ENCODE measurements at regions not wholly inside any gene's neighbourhood (a gene's known extent, or its start where the extent isn't known, plus 50 kb on each side); places are given as distances from the start of the nearest gene placed in this dataset.

DNA sequence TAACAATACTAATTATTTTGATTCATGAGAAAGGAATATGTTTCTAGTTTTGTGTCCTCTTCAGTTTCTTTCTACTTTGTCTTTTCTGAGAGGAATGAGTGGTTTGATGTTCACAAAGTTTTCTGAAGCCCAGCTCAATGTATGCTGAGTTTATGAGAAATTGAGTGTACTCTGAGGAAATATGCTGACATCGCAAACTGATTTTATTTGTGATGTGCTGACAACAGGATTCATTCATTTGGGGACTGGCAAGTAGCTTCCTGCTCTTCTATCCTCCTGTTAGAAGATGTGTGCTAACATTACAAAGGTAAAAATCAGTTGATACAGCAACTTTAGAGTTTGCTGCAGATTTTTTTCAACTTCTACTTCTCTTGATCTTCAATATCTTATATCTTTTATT is 403.2 kb upstream of the CDH19 start:
- no peaks in the 10 kb centered on the region for H3K27me3 ChIP-seq
- no peak overlapping the region for H3K27ac ChIP-seq
- H3K4me1 ChIP-seq = no peaks in the 10 kb centered on the region
- TF ChIP-seq, protein P1, sequence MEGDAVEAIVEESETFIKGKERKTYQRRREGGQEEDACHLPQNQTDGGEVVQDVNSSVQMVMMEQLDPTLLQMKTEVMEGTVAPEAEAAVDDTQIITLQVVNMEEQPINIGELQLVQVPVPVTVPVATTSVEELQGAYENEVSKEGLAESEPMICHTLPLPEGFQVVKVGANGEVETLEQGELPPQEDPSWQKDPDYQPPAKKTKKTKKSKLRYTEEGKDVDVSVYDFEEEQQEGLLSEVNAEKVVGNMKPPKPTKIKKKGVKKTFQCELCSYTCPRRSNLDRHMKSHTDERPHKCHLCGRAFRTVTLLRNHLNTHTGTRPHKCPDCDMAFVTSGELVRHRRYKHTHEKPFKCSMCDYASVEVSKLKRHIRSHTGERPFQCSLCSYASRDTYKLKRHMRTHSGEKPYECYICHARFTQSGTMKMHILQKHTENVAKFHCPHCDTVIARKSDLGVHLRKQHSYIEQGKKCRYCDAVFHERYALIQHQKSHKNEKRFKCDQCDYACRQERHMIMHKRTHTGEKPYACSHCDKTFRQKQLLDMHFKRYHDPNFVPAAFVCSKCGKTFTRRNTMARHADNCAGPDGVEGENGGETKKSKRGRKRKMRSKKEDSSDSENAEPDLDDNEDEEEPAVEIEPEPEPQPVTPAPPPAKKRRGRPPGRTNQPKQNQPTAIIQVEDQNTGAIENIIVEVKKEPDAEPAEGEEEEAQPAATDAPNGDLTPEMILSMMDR (IDR thresholded peaks at IDR 0.05) = no peak
- no peak overlapping the region for H3K4me3 ChIP-seq
- H3K9me3 ChIP-seq = no peaks in the 10 kb centered on the region
- no peak for DNase-seq (ENCODE audit: low spot score)
- H3K36me3 ChIP-seq = no peaks in the 10 kb centered on the region

DNA sequence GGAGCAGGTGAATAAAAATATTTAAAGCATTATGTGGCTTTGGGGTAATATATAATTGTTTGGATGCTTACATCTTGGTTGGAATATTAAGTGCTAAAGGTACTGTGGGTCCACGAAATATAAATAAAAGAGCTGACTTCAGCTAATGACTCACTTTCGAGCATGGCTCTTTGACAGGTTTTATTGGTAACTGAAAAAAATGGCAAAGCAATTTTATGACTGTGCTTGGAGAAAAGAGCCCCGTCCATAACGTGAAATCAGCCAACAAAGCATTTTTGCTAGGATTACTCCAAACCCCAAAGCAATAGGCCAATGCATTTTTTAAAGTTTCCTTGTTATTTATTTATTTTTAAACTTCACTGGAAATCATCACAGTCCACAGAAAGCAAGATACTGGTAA is 397.2 kb upstream of the CDH19 start:
- Histone ChIP-seq H3K4me3 (no peak overlapping the region), H3K36me3 (no peaks in the 10 kb centered on the region), H3K27me3 (no peaks in the 10 kb centered on the region), H3K4me1 (no peaks in the 10 kb centered on the region), H3K9me3 (no peaks in the 10 kb centered on the region), H3K27ac (no peak overlapping the region)
- DNase-seq (ENCODE audit: low spot score) = no peak
- TF ChIP-seq, protein P1 (IDR thresholded peaks at IDR 0.05) = no peak

DNA sequence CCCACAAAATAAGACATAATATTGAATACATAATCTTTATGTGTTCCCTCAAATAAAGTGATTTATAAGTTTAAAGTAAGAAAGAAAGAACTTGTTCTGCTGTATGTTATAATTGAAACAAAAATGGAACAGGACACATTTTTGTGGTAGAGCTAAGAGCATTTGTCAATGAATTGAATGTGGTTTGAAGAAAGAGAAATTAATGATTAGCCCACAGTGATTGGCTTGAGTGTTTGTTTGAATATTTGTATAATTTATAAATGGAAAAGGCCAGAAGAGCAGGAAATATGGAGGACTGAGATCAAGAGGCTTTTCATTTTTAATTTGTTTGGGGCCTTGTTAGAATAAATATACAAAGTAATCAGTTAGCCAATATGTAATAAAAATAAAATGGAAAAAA is 395.1 kb upstream of the CDH19 start:
- Histone ChIP-seq H3K27me3 (no peaks in the 10 kb centered on the region), H3K4me1 (no peaks in the 10 kb centered on the region), H3K36me3 (no peaks in the 10 kb centered on the region), H3K4me3 (no peak overlapping the region), H3K27ac (no peak overlapping the region), H3K9me3 (no peaks in the 10 kb centered on the region)
- no peak for DNase-seq (ENCODE audit: low spot score)
- TF ChIP-seq, protein P1 (IDR thresholded peaks at IDR 0.05) = no peak

DNA sequence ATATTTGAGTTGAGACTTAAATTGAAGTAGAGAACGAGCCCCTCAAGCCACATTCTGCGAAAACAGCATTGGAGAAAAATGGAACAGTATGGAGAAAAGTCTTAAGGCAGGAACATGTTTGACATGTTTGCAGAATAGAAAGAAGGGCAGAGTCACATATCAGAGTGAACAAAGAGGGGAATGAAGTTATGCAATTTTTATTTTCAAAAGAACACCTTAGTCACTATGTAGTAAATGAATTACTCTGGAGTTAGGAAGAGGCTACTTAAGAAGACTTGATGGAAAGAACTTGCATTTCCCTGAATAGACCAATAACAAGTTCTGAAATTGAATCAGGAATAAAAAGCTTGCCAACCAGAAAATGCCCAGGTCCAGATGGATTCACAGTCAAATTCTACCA is 391.4 kb upstream of the CDH19 start:
- Histone ChIP-seq H3K4me1 (no peaks in the 10 kb centered on the region), H3K36me3 (no peaks in the 10 kb centered on the region), H3K4me3 (no peak overlapping the region), H3K9me3 (no peaks in the 10 kb centered on the region), H3K27me3 (no peaks in the 10 kb centered on the region), H3K27ac (no peak overlapping the region)
- DNase-seq (ENCODE audit: low spot score) = no peak
- TF ChIP-seq, protein P1 (IDR thresholded peaks at IDR 0.05) = no peak

DNA sequence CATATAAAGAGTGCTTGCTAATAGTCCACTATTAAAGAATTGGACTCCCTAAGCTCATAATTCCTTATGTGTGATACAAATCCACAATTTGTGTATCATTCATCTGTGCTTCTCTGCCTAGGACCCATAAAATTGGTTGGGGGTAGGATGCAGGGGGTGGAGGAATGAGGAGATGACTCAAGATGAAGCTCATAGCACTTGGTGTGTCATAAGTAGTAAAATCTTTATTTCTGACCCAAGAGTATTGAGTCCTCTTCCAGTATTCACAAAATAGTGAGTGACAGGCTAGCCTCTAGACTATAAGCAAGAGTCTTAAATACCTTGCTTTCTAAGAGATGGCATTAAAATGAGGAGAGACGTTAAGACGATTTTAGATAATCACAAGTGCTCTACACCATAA is 390.9 kb upstream of the CDH19 start:
- TF ChIP-seq, protein P1 (IDR thresholded peaks at IDR 0.05) = no peak
- no peak overlapping the region for H3K4me3 ChIP-seq
- DNase-seq (ENCODE audit: low spot score) = no peak
- no peaks in the 10 kb centered on the region for H3K27me3 ChIP-seq
- H3K9me3 ChIP-seq = no peaks in the 10 kb centered on the region
- H3K27ac ChIP-seq = no peak overlapping the region
- H3K4me1 ChIP-seq = no peaks in the 10 kb centered on the region
- no peaks in the 10 kb centered on the region for H3K36me3 ChIP-seq

DNA sequence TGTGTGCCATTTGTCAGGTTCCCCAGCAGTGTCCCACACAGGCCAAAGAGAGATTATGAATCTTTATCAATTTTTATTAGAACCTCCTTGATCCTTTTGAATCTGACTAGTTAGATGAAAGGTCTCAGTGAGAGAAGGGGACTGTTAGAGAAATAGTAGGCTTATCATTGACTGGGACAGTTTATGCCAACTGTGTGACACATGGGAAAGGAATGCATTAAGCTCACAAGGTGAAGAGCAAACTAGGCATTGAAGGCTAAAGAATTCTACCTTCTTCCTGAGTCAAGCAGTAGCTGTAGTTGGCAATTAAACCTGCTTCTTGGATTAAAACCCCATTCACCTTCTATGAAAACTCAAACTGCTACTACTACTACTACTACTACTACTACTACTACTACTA is 389.6 kb upstream of the CDH19 start:
- H3K27ac ChIP-seq = no peak overlapping the region
- no peak for DNase-seq (ENCODE audit: low spot score)
- H3K9me3 ChIP-seq = no peaks in the 10 kb centered on the region
- no peaks in the 10 kb centered on the region for H3K27me3 ChIP-seq
- H3K4me3 ChIP-seq = no peak overlapping the region
- H3K36me3 ChIP-seq = no peaks in the 10 kb centered on the region
- TF ChIP-seq, protein P1 (IDR thresholded peaks at IDR 0.05) = no peak
- H3K4me1 ChIP-seq = no peaks in the 10 kb centered on the region

Data from right atrium auricular region (tissue), 2 donors.